ENCODE measurements at regions not wholly inside any gene's neighbourhood (a gene's known extent, or its start where the extent isn't known, plus 50 kb on each side); places are given as distances from the start of the nearest gene placed in this dataset.

GRCh38 chr12:73158341-73158740 lies 886.2 kb downstream of the TRHDE start:
- H3F3A ChIP-seq (ENCODE audit: insufficient read depth): no peaks in the 10 kb centered on the region
- no peaks in the 10 kb centered on the region for H3K9me2 ChIP-seq (ENCODE audit: insufficient read depth)
- H3K9me3 ChIP-seq (ENCODE audit: low read depth): no peaks in the 10 kb centered on the region
- H4K20me1 ChIP-seq (ENCODE audit: insufficient read depth): no peaks in the 10 kb centered on the region
- H2AFZ ChIP-seq: no peak overlapping the region
- H3K79me2 ChIP-seq (ENCODE audit: insufficient read depth): no peaks in the 10 kb centered on the region
- no peak overlapping the region for H3K4me3 ChIP-seq
- no peak overlapping the region for H3K4me2 ChIP-seq (ENCODE audit: unreplicated experiment)
- no peak overlapping the region for H3K9ac ChIP-seq
- DNase-seq: no peak
- H3K36me3 ChIP-seq (ENCODE audit: low read depth): no peaks in the 10 kb centered on the region
- no peak overlapping the region for H3K27ac ChIP-seq
- in situ Hi-C loops (cut with MboI): no loop called here
- H3K4me1 ChIP-seq (ENCODE audit: insufficient read depth): no peaks in the 10 kb centered on the region
- no peaks in the 10 kb centered on the region for H3K27me3 ChIP-seq (replicated peaks; ENCODE audit: insufficient read depth)
- TF ChIP-seq EZH2 (IDR thresholded peaks at IDR 0.05; ENCODE audit: insufficient read depth, poor library complexity, severe bottlenecking) (no peak), EZH2phosphoT487 (IDR thresholded peaks at IDR 0.05; ENCODE audit: insufficient read depth, low read depth) (no peak)

DNA sequence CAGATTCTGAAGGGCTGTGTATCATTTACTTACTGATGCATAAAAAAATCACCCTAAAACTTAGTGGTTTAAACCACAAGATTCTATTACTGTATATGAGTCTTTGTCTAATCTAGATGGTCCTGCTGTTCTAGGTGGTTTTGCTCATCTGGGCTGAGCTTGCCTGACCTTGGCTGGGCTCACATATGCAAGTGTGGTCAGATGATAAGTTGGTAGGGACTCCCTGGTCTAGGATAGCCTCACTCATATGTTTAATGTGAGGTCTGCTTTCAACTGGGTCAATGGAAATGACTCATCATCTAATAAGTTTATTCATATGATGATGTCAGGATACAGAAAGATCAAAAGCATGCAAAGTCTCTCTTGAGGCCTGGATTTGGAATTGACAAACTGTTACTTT lies 887.8 kb downstream of the TRHDE start:
- Histone ChIP-seq H3K79me2 (ENCODE audit: insufficient read depth) (no peaks in the 10 kb centered on the region), H3K4me3 (no peak overlapping the region), H3K27ac (no peak overlapping the region), H3F3A (ENCODE audit: insufficient read depth) (no peaks in the 10 kb centered on the region), H3K4me1 (ENCODE audit: insufficient read depth) (no peaks in the 10 kb centered on the region), H3K9me2 (ENCODE audit: insufficient read depth) (no peaks in the 10 kb centered on the region), H3K4me2 (ENCODE audit: unreplicated experiment) (no peak overlapping the region), H3K9me3 (ENCODE audit: low read depth) (no peaks in the 10 kb centered on the region), H4K20me1 (ENCODE audit: insufficient read depth) (no peaks in the 10 kb centered on the region), H2AFZ (no peak overlapping the region), H3K36me3 (ENCODE audit: low read depth) (no peaks in the 10 kb centered on the region), H3K9ac (no peak overlapping the region), H3K27me3 (replicated peaks; ENCODE audit: insufficient read depth) (no peaks in the 10 kb centered on the region)
- in situ Hi-C loops (cut with MboI): no loop called here
- no peak for TF ChIP-seq EZH2 (IDR thresholded peaks at IDR 0.05; ENCODE audit: insufficient read depth, poor library complexity, severe bottlenecking)
- TF ChIP-seq EZH2phosphoT487 (IDR thresholded peaks at IDR 0.05; ENCODE audit: insufficient read depth, low read depth): no peak
- no peak for DNase-seq

GRCh38 chr12:73161970-73162369 lies 889.8 kb downstream of the TRHDE start:
- no peak overlapping the region for H2AFZ ChIP-seq
- no peak overlapping the region for H3K9ac ChIP-seq
- no peaks in the 10 kb centered on the region for H3K9me2 ChIP-seq (ENCODE audit: insufficient read depth)
- peaks cover 6% of the 10 kb centered on the region for H3K9me3 ChIP-seq (ENCODE audit: low read depth)
- H3K4me1 ChIP-seq (ENCODE audit: insufficient read depth): no peaks in the 10 kb centered on the region
- no peak for DNase-seq
- H3K79me2 ChIP-seq (ENCODE audit: insufficient read depth): no peaks in the 10 kb centered on the region
- H4K20me1 ChIP-seq (ENCODE audit: insufficient read depth): no peaks in the 10 kb centered on the region
- no peaks in the 10 kb centered on the region for H3F3A ChIP-seq (ENCODE audit: insufficient read depth)
- WGBS, 2 experiments (ENCODE audit: low coverage in 1 of 2, low lambda C conversion rate in 2 of 2, missing lambda C conversion rate in 2 of 2): 31 to 33% methylated on average over 2 of the region's 2 CpGs
- no peaks in the 10 kb centered on the region for H3K36me3 ChIP-seq (ENCODE audit: low read depth)
- no peaks in the 10 kb centered on the region for H3K27me3 ChIP-seq (replicated peaks; ENCODE audit: insufficient read depth)
- no peak overlapping the region for H3K27ac ChIP-seq
- no peak overlapping the region for H3K4me2 ChIP-seq (ENCODE audit: unreplicated experiment)
- H3K4me3 ChIP-seq: no peak overlapping the region
- TF ChIP-seq EZH2 (IDR thresholded peaks at IDR 0.05; ENCODE audit: insufficient read depth, poor library complexity, severe bottlenecking) (no peak), EZH2phosphoT487 (IDR thresholded peaks at IDR 0.05; ENCODE audit: insufficient read depth, low read depth) (no peak)
- in situ Hi-C loops (cut with MboI): no loop called here

- no peak for TF ChIP-seq EZH2phosphoT487 (IDR thresholded peaks at IDR 0.05; ENCODE audit: insufficient read depth, low read depth)
- no peaks in the 10 kb centered on the region for H3K9me3 ChIP-seq (ENCODE audit: low read depth)
- H3K79me2 ChIP-seq (ENCODE audit: insufficient read depth): no peaks in the 10 kb centered on the region
- H2AFZ ChIP-seq: no peak overlapping the region
- no peak overlapping the region for H3K27ac ChIP-seq
- H3F3A ChIP-seq (ENCODE audit: insufficient read depth): no peaks in the 10 kb centered on the region
- no peak overlapping the region for H3K9ac ChIP-seq
- no peaks in the 10 kb centered on the region for H4K20me1 ChIP-seq (ENCODE audit: insufficient read depth)
- 11% methylated on average over 3 of the region's 3 CpGs for WGBS, 2 experiments (ENCODE audit: low coverage in 1 of 2, low lambda C conversion rate in 2 of 2, missing lambda C conversion rate in 2 of 2)
- no peaks in the 10 kb centered on the region for H3K27me3 ChIP-seq (replicated peaks; ENCODE audit: insufficient read depth)
- H3K4me2 ChIP-seq (ENCODE audit: unreplicated experiment): no peak overlapping the region
- H3K4me3 ChIP-seq: no peak overlapping the region
- DNase-seq: no peak
- H3K9me2 ChIP-seq (ENCODE audit: insufficient read depth): no peaks in the 10 kb centered on the region
- no peaks in the 10 kb centered on the region for H3K4me1 ChIP-seq (ENCODE audit: insufficient read depth)
- no peaks in the 10 kb centered on the region for H3K36me3 ChIP-seq (ENCODE audit: low read depth)
- in situ Hi-C loops (cut with MboI): no loop called here
Observed at GRCh38 chr12:73180734-73181133, 908.6 kb downstream of the TRHDE start.

DNA sequence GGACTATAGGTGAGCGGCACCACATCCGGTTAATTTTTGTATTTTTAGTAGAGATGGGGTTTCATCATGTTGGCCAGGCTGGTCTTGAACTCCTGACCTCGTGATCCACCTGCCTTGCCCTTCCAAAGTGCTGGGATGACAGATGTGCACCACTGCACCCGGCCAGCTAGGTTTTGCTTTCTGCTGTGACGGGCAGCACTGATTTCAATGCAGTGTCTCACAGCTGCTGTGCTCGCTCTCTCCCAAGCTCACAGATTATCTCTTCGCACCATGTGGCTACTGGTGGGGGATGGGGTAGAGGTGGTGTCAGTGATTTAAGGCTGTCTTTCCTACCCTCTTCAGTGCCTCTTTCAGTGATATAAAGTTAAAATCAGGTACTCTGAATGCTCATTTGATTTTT lies 909.1 kb downstream of the TRHDE start:
- TF ChIP-seq EZH2phosphoT487 (IDR thresholded peaks at IDR 0.05; ENCODE audit: insufficient read depth, low read depth): no peak
- no peak for TF ChIP-seq EZH2 (IDR thresholded peaks at IDR 0.05; ENCODE audit: insufficient read depth, poor library complexity, severe bottlenecking)
- Histone ChIP-seq H3K36me3 (ENCODE audit: low read depth) (no peaks in the 10 kb centered on the region), H3K4me2 (ENCODE audit: unreplicated experiment) (no peak overlapping the region), H3K9me2 (ENCODE audit: insufficient read depth) (no peaks in the 10 kb centered on the region), H3K27ac (no peak overlapping the region), H3K27me3 (replicated peaks; ENCODE audit: insufficient read depth) (no peaks in the 10 kb centered on the region), H3K4me1 (ENCODE audit: insufficient read depth) (no peaks in the 10 kb centered on the region), H3K9ac (no peak overlapping the region), H4K20me1 (ENCODE audit: insufficient read depth) (no peaks in the 10 kb centered on the region), H3K4me3 (no peak overlapping the region), H3K79me2 (ENCODE audit: insufficient read depth) (no peaks in the 10 kb centered on the region), H3F3A (ENCODE audit: insufficient read depth) (no peaks in the 10 kb centered on the region), H3K9me3 (ENCODE audit: low read depth) (no peaks in the 10 kb centered on the region), H2AFZ (no peak overlapping the region)
- 23% methylated on average over 7 of the region's 7 CpGs for WGBS, 2 experiments (ENCODE audit: low coverage in 1 of 2, low lambda C conversion rate in 2 of 2, missing lambda C conversion rate in 2 of 2)
- in situ Hi-C loops (cut with MboI): no loop called here
- DNase-seq: no peak

Measured in GM23248 (cell line).